ENCODE measurements at regions not wholly inside any gene's neighbourhood (a gene's known extent, or its start where the extent isn't known, plus 50 kb on each side); places are given as distances from the start of the nearest gene placed in this dataset.

GRCh38 chr3:151644020-151644620 lies 89.6 kb upstream of the AADACL2 start:
- no peaks in the 10 kb centered on the region for H3K4me1 ChIP-seq (ENCODE audit: control insufficient read depth, insufficient read depth, low read length)
- no TSS peak for BruUV-seq (replicated peaks)
- CTCF ChIA-PET = no interaction called here
- no peaks in the 10 kb centered on the region for H3K9me3 ChIP-seq (ENCODE audit: control insufficient read depth, insufficient read depth, low read depth, low read length)
- H3K27me3 ChIP-seq (ENCODE audit: control insufficient read depth, insufficient read depth, low read length) = no peaks in the 10 kb centered on the region
- TF ChIP-seq CTCF (IDR thresholded peaks at IDR 0.05) (no peak), REST (IDR thresholded peaks at IDR 0.05; ENCODE audit: insufficient read depth in 1 of 2, low read depth in 2 of 2, low read length in 1 of 2) (no peak), POLR2AphosphoS5 (IDR thresholded peaks at IDR 0.05; ENCODE audit: low read depth, low read length) (no peak), SIN3A (IDR thresholded peaks at IDR 0.05; ENCODE audit: borderline replicate concordance, insufficient read depth, low read depth, low read length) (no peak)
- DNase-seq (ENCODE audit: low read depth, low spot score) = no peak
- no peak overlapping the region for H3K4me3 ChIP-seq (ENCODE audit: low read depth in 2 of 2, low read length in 2 of 2)
- no peak for ATAC-seq
- no peak overlapping the region for H3K27ac ChIP-seq (ENCODE audit: low read length)
- no peaks in the 10 kb centered on the region for H3K36me3 ChIP-seq (ENCODE audit: control insufficient read depth, insufficient read depth, low read length)
- POLR2A ChIA-PET = no interaction called here
- in situ Hi-C loops (cut with HindIII; ENCODE audit: low pct_unique_long_range_greater_than_20kb, low sequenced_read_pairs) = no loop called here
- intact Hi-C loops (cut with micrococcal nuclease; ENCODE audit: unreplicated experiment) = no loop called here

GRCh38 chr3:151639418-151639740 lies 94.3 kb upstream of the AADACL2 start:
- in situ Hi-C loops (cut with HindIII; ENCODE audit: low pct_unique_long_range_greater_than_20kb, low sequenced_read_pairs) = no loop called here
- no peak overlapping the region for H3K27ac ChIP-seq (ENCODE audit: low read length)
- no peaks in the 10 kb centered on the region for H3K27me3 ChIP-seq (ENCODE audit: control insufficient read depth, insufficient read depth, low read length)
- H3K9me3 ChIP-seq (ENCODE audit: control insufficient read depth, insufficient read depth, low read depth, low read length) = no peaks in the 10 kb centered on the region
- POLR2A ChIA-PET = no interaction called here
- TF ChIP-seq CTCF (IDR thresholded peaks at IDR 0.05) = no peak
- DNase-seq (ENCODE audit: low read depth, low spot score) (no peak), ATAC-seq (no peak)
- H3K4me1 ChIP-seq (ENCODE audit: control insufficient read depth, insufficient read depth, low read length) = no peaks in the 10 kb centered on the region
- BruUV-seq (replicated peaks) = no TSS peak
- CTCF ChIA-PET = no interaction called here
- no peak overlapping the region for H3K4me3 ChIP-seq (ENCODE audit: low read depth in 2 of 2, low read length in 2 of 2)
- no peaks in the 10 kb centered on the region for H3K36me3 ChIP-seq (ENCODE audit: control insufficient read depth, insufficient read depth, low read length)
- intact Hi-C loops (cut with micrococcal nuclease; ENCODE audit: unreplicated experiment) = no loop called here
